ENCODE measurements at regions not wholly inside any gene's neighbourhood (a gene's known extent, or its start where the extent isn't known, plus 50 kb on each side); places are given as distances from the start of the nearest gene placed in this dataset.

- TF ChIP-seq, protein P1, sequence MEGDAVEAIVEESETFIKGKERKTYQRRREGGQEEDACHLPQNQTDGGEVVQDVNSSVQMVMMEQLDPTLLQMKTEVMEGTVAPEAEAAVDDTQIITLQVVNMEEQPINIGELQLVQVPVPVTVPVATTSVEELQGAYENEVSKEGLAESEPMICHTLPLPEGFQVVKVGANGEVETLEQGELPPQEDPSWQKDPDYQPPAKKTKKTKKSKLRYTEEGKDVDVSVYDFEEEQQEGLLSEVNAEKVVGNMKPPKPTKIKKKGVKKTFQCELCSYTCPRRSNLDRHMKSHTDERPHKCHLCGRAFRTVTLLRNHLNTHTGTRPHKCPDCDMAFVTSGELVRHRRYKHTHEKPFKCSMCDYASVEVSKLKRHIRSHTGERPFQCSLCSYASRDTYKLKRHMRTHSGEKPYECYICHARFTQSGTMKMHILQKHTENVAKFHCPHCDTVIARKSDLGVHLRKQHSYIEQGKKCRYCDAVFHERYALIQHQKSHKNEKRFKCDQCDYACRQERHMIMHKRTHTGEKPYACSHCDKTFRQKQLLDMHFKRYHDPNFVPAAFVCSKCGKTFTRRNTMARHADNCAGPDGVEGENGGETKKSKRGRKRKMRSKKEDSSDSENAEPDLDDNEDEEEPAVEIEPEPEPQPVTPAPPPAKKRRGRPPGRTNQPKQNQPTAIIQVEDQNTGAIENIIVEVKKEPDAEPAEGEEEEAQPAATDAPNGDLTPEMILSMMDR (conservative IDR thresholded peaks at IDR 0.05; ENCODE audit: low read length) = no peak
- TF ChIP-seq EZH2phosphoT487 (IDR thresholded peaks at IDR 0.05; ENCODE audit: borderline replicate concordance) = no peak
Measured at GRCh38 chr20:51880188-51880587, 77.9 kb upstream of the SALL4 start.
